Left ventricle myocardium inferior (tissue), 1 donor: ENCODE measurements at regions not wholly inside any gene's neighbourhood (a gene's known extent, or its start where the extent isn't known, plus 50 kb on each side); places are given as distances from the start of the nearest gene placed in this dataset.

ENCODE experiments used
- DNase-seq: peaks from one replicate; pipeline ENCODE4 v3.0.0-alpha.2; 2020
- H3K27ac ChIP-seq: fragments of 200-600 bp; replicated peaks from 2 replicates; pipeline ENCODE4 v1.8.0; 2021
- H3K27me3 ChIP-seq: fragments of 200-600 bp; 2 replicates; pipeline ENCODE4 v1.8.0; 2021; ENCODE audit warnings: low read depth
- H3K36me3 ChIP-seq: fragments of 200-600 bp; 2 replicates; pipeline ENCODE4 v1.8.0; 2021
- H3K4me1 ChIP-seq: fragments of 200-600 bp; 2 replicates; pipeline ENCODE4 v1.8.0; 2021
- H3K4me3 ChIP-seq: fragments of 200-600 bp; 2 replicates; pipeline ENCODE4 v1.8.0; 2021; ENCODE audit warnings: mild to moderate bottlenecking, moderate library complexity
- H3K9me3 ChIP-seq: fragments of 200-600 bp; replicated peaks from 2 replicates; pipeline ENCODE4 v1.8.0; 2021
- CTCF ChIP-seq: fragments of 200-600 bp; IDR thresholded peaks from 2 replicates; pipeline ENCODE4 v1.8.0; 2021; ENCODE audit warnings: antibody characterized with exemption, mild to moderate bottlenecking, borderline replicate concordance
- intact Hi-C: fragments of 100-400 bp; cut with micrococcal nuclease; formaldehyde crosslinking; loops from one replicate; pipeline ENCODE4 v1.11.0; 2022
- donor health status: DM: no; HTN: yes; CAD: no; lungs with severe emphysema.

GRCh38 chr22:25508161-25508560 is 56.3 kb upstream of the GRK3 start:
- intact Hi-C loops, result no loop called here
- no peaks in the 10 kb centered on the region for H3K4me1 ChIP-seq
- DNase-seq, result no peak

DNA sequence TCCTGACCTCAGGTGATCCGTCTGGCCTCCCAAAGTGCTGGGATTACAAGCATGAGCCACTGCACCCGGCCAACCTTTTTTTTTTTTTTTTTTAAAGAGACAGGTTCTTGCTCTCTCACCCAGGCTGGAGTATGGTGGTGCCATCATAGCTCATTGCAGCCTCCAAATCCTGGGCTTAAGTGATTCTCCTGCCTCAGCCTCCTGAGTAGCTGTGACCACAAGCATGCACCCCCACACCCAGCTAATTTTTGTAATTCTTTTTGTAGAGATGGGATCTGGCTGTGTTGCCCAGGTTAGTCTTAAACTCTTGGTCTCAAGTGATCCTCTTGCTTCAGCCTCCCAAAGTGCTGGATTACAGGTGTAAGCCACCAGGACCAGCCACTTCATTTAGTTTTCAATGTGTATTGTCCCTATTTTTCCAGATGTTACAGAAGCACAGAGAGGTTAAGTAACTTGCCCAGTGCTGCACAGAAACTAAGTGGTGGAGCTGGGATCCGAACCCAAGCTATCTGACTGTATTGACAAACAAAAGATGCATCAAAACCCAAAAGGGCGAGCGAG is 55.6 kb upstream of the GRK3 start:
- no peaks in the 10 kb centered on the region for H3K27me3 ChIP-seq
- no peak for DNase-seq
- intact Hi-C loops, result no loop called here
- TF ChIP-seq CTCF, result no peak
- H3K4me3 ChIP-seq, result no peak overlapping the region
- no peaks in the 10 kb centered on the region for H3K4me1 ChIP-seq
- no peak overlapping the region for H3K27ac ChIP-seq
- peaks cover 8% of the 10 kb centered on the region for H3K36me3 ChIP-seq
- no peaks in the 10 kb centered on the region for H3K9me3 ChIP-seq

More at GRCh38 chr22:25508161-25508560, 56.3 kb upstream of the GRK3 start:
- Histone ChIP-seq H3K9me3 (no peaks in the 10 kb centered on the region), H3K27ac (no peak overlapping the region), H3K36me3 (peaks cover 8% of the 10 kb centered on the region), H3K4me3 (no peak overlapping the region), H3K27me3 (no peaks in the 10 kb centered on the region)
- TF ChIP-seq CTCF, result no peak

DNA sequence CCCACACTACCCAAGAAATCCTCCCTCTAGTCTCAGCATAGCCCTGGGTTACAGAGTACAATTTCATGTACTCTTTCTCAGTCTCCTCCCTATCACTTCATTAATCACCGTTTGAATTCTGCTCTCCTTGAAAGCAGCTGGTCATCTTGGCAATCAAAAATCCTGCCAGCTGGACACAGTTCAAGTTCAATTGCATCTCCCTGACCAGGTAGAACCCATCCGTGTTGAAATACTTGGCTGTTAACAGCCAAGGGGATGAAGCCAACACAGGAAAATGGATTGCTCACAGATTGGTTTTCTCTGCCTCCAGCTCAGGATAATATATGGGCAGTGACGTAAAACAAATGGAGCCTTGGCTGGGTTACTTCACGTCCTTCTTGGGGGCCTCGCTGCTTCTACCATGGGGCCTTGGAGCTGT is 55.1 kb upstream of the GRK3 start:
- H3K9me3 ChIP-seq, result no peaks in the 10 kb centered on the region
- H3K4me1 ChIP-seq, result no peaks in the 10 kb centered on the region
- DNase-seq, result no peak
- peaks cover 8% of the 10 kb centered on the region for H3K36me3 ChIP-seq
- no peak overlapping the region for H3K4me3 ChIP-seq
- no peak for TF ChIP-seq CTCF
- intact Hi-C loops, result no loop called here
- no peak overlapping the region for H3K27ac ChIP-seq
- no peaks in the 10 kb centered on the region for H3K27me3 ChIP-seq

GRCh38 chr22:25510876-25511275 is 53.6 kb upstream of the GRK3 start:
- Histone ChIP-seq H3K9me3 (no peaks in the 10 kb centered on the region), H3K4me3 (no peak overlapping the region), H3K27ac (no peak overlapping the region), H3K36me3 (peaks cover 8% of the 10 kb centered on the region), H3K27me3 (no peaks in the 10 kb centered on the region), H3K4me1 (no peaks in the 10 kb centered on the region)
- TF ChIP-seq CTCF, result no peak
- DNase-seq, result no peak
- intact Hi-C loops, result no loop called here

DNA sequence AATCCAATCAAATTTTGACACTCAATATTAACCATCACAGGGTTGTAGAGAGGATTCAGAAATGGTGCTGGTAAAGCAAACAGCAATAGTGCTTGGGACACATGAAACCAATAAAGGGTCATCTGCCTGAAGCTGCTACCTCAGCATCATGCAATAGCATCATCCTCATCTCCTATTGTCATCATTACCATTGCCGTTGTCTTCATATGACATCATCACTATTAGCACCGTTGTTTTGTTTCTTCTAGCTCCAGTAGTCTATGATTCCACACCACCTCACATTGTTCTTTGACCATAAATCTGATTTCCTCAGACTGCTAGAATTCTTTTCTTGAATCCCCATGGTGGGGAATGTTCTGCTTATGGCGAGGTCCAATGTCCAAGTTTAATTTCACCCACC is 52.8 kb upstream of the GRK3 start:
- H3K27ac ChIP-seq, result no peak overlapping the region
- H3K27me3 ChIP-seq, result no peaks in the 10 kb centered on the region
- H3K9me3 ChIP-seq, result no peaks in the 10 kb centered on the region
- DNase-seq, result no peak
- intact Hi-C loops, result no loop called here
- no peak for TF ChIP-seq CTCF
- peaks cover 8% of the 10 kb centered on the region for H3K36me3 ChIP-seq
- no peak overlapping the region for H3K4me3 ChIP-seq
- H3K4me1 ChIP-seq, result no peaks in the 10 kb centered on the region
